PFSK-1 (cell line): ENCODE measurements at regions not wholly inside any gene's neighbourhood (a gene's known extent, or its start where the extent isn't known, plus 50 kb on each side); places are given as distances from the start of the nearest gene placed in this dataset.

ENCODE experiments used
- FOXP2 ChIP-seq: optimal IDR thresholded peaks from 2 replicates; pipeline ENCODE3; 2011; ENCODE audit warnings: borderline replicate concordance, control low read depth, inconsistent platforms; ENCODE audit not compliant: insufficient read depth; ENCODE audit errors: extremely low read length, extremely low read depth
- POLR2AphosphoS5 ChIP-seq: IDR thresholded peaks from 2 replicates; pipeline ENCODE4 v1.6.1; 2012; ENCODE audit warnings: low read depth, mild to moderate bottlenecking, control low read depth, low read length, moderate library complexity
- SIN3A ChIP-seq: IDR thresholded peaks from 2 replicates; pipeline ENCODE4 v1.6.1; 2012; ENCODE audit warnings: mild to moderate bottlenecking, low read length, moderate library complexity, borderline replicate concordance; ENCODE audit not compliant: insufficient read depth
- TAF1 ChIP-seq: IDR thresholded peaks from 2 replicates; pipeline ENCODE4 v1.6.1; 2012; ENCODE audit warnings: low read length, control low read depth, borderline replicate concordance; ENCODE audit not compliant: insufficient read depth
- TF ChIP-seq, protein P1 (sequence below), 2 experiments: IDR thresholded peaks; 2 replicates each; pipeline versions ENCODE4 v1.6.1 to v1.8.0; 2011 to 2012; ENCODE audit warnings: low read depth in 2 of 2, low read length in 2 of 2, control low read depth in 1 of 2, inconsistent platforms in 1 of 2, mild to moderate bottlenecking in 1 of 2, moderate library complexity in 1 of 2; ENCODE audit not compliant: insufficient read depth in 1 of 2

DNA sequence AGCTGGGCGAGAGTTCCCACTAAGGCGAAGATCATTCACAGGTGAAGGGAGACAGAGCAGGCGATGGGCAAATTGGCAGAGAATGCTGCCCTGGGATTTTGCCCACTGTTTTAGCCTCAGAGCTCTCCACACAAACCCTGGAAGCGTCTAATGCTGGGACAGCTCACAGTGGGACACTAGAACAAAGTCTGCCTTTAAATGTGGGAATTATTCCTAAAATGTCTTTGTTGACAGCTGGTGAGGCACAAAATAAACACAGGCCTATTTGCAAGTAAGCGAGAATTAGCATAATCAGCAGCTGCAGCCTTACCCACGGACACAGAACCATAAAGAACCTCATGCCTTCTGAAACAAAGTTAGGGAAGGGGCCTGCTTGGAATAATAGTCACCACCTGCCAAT lies 824.5 kb downstream of the AACS start:
- TF ChIP-seq, protein P1, sequence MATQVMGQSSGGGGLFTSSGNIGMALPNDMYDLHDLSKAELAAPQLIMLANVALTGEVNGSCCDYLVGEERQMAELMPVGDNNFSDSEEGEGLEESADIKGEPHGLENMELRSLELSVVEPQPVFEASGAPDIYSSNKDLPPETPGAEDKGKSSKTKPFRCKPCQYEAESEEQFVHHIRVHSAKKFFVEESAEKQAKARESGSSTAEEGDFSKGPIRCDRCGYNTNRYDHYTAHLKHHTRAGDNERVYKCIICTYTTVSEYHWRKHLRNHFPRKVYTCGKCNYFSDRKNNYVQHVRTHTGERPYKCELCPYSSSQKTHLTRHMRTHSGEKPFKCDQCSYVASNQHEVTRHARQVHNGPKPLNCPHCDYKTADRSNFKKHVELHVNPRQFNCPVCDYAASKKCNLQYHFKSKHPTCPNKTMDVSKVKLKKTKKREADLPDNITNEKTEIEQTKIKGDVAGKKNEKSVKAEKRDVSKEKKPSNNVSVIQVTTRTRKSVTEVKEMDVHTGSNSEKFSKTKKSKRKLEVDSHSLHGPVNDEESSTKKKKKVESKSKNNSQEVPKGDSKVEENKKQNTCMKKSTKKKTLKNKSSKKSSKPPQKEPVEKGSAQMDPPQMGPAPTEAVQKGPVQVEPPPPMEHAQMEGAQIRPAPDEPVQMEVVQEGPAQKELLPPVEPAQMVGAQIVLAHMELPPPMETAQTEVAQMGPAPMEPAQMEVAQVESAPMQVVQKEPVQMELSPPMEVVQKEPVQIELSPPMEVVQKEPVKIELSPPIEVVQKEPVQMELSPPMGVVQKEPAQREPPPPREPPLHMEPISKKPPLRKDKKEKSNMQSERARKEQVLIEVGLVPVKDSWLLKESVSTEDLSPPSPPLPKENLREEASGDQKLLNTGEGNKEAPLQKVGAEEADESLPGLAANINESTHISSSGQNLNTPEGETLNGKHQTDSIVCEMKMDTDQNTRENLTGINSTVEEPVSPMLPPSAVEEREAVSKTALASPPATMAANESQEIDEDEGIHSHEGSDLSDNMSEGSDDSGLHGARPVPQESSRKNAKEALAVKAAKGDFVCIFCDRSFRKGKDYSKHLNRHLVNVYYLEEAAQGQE (IDR thresholded peaks at IDR 0.05; ENCODE audit: insufficient read depth in 1 of 2, low read depth in 2 of 2, low read length in 2 of 2), result no peak
- TF ChIP-seq POLR2AphosphoS5 (no peak), TAF1 (no peak), FOXP2 (no peak), SIN3A (no peak)
